ENCODE measurements at regions not wholly inside any gene's neighbourhood (a gene's known extent, or its start where the extent isn't known, plus 50 kb on each side); places are given as distances from the start of the nearest gene placed in this dataset.

GRCh38 chr16:80347900-80348299 is 192.9 kb upstream of the DYNLRB2 start:
- no peaks in the 10 kb centered on the region for H3K4me1 ChIP-seq (ENCODE audit: control insufficient read depth in 2 of 2, insufficient read depth in 2 of 2, low read length in 2 of 2)
- CTCF ChIA-PET, result no interaction called here
- H3K9ac ChIP-seq (ENCODE audit: low read length), result no peak overlapping the region
- H4K20me1 ChIP-seq (ENCODE audit: control insufficient read depth, insufficient read depth, low read length, poor library complexity, severe bottlenecking), result no peaks in the 10 kb centered on the region
- H3K4me3 ChIP-seq (ENCODE audit: control extremely low read depth in 1 of 5, extremely low read depth in 1 of 5, insufficient read depth in 1 of 5, low read depth in 2 of 5, low read length in 4 of 5), result no peak overlapping the region
- Mint-ChIP-seq H3K4me1 (peaks cover 7% of the 10 kb centered on the region), H3K9me3 (ENCODE audit: insufficient read depth) (peaks cover 6% of the 10 kb centered on the region), H3K4me3 (no peak overlapping the region), H3K27me3 (peaks cover 21% of the 10 kb centered on the region), H3K27ac (no peak overlapping the region)
- H3K4me2 ChIP-seq (replicated peaks; ENCODE audit: low read depth, low read length, poor library complexity, severe bottlenecking), result no peak overlapping the region
- no peak overlapping the region for H3K27ac ChIP-seq (ENCODE audit: low read length in 2 of 2)
- ATAC-seq (ENCODE audit: low read depth) (no peak), DNase-seq (no peak)
- no peaks in the 10 kb centered on the region for H3K79me2 ChIP-seq (ENCODE audit: control insufficient read depth, insufficient read depth, low read length)
- intact Hi-C loops (cut with micrococcal nuclease), result no loop called here
- POLR2A ChIA-PET, result no interaction called here
- TF ChIP-seq EZH2 (IDR thresholded peaks at IDR 0.05; ENCODE audit: borderline replicate concordance, insufficient read depth, low read depth, low read length, poor library complexity, severe bottlenecking) (no peak), CTCF (IDR thresholded peaks at IDR 0.05) (no peak)
- H3K27me3 ChIP-seq (replicated peaks in 1 of 4; ENCODE audit: control extremely low read depth in 1 of 4, control insufficient read depth in 3 of 4, insufficient read depth in 4 of 4, low read length in 3 of 4), result peaks cover 0 to 6% (median 2%) of the 10 kb centered on the region in 4 experiments
- WGBS (ENCODE audit: insufficient coverage), result 70% methylated on average over 3 of the region's 3 CpGs
- no peaks in the 10 kb centered on the region for H3K36me3 ChIP-seq (replicated peaks in 1 of 2; ENCODE audit: control extremely low read depth in 1 of 2, control insufficient read depth in 1 of 2, extremely low read depth in 1 of 2, insufficient read depth in 2 of 2, low read length in 1 of 2)
- peaks cover 0 to 4% (median 0%) of the 10 kb centered on the region in 3 donors for H3K9me3 ChIP-seq (ENCODE audit: control extremely low read depth in 1 of 3, control insufficient read depth in 2 of 3, insufficient read depth in 1 of 3, low read length in 2 of 3)
- no peak overlapping the region for H2AFZ ChIP-seq (ENCODE audit: insufficient read depth, low read depth, low read length, poor library complexity, severe bottlenecking)

DNA sequence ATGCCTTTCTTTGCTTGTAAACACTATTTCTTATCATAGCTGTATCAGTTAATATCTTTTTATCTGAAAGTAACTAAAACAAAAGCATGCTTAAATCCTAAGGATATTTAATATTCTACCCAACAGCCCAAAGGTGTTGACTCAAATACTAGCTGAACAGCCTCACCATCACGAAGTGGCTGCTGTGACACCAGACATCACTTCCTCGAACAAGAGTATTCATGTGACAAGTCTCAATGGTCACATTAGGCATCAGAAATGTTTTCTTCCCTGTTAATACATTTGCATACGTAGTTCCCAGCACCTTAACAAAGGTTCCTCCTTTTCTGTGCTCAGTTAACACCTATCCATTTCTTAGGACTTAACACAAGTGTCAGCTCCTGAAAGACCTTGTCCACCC is 193.8 kb upstream of the DYNLRB2 start:
- intact Hi-C loops (cut with micrococcal nuclease), result no loop called here
- CTCF ChIA-PET, result no interaction called here
- H3K9me3 ChIP-seq (ENCODE audit: control extremely low read depth in 1 of 3, control insufficient read depth in 2 of 3, insufficient read depth in 1 of 3, low read length in 2 of 3), result peaks cover 0 to 4% (median 0%) of the 10 kb centered on the region in 3 donors

More for the DNA sequence above, 193.8 kb upstream of the DYNLRB2 start:
- no peaks in the 10 kb centered on the region for H3K4me1 ChIP-seq (ENCODE audit: control insufficient read depth in 2 of 2, insufficient read depth in 2 of 2, low read length in 2 of 2)
- Mint-ChIP-seq H3K27ac (no peak overlapping the region), H3K4me1 (peaks cover 7% of the 10 kb centered on the region), H3K27me3 (peaks cover 23% of the 10 kb centered on the region), H3K4me3 (no peak overlapping the region), H3K9me3 (ENCODE audit: insufficient read depth) (peaks cover 3% of the 10 kb centered on the region)
- H3K4me2 ChIP-seq (replicated peaks; ENCODE audit: low read depth, low read length, poor library complexity, severe bottlenecking), result no peak overlapping the region
- DNase-seq, result no peak
- H4K20me1 ChIP-seq (ENCODE audit: control insufficient read depth, insufficient read depth, low read length, poor library complexity, severe bottlenecking), result no peaks in the 10 kb centered on the region
- no peak overlapping the region for H2AFZ ChIP-seq (ENCODE audit: insufficient read depth, low read depth, low read length, poor library complexity, severe bottlenecking)
- no peaks in the 10 kb centered on the region for H3K36me3 ChIP-seq (replicated peaks in 1 of 2; ENCODE audit: control extremely low read depth in 1 of 2, control insufficient read depth in 1 of 2, extremely low read depth in 1 of 2, insufficient read depth in 2 of 2, low read length in 1 of 2)
- H3K4me3 ChIP-seq (ENCODE audit: control extremely low read depth in 1 of 5, extremely low read depth in 1 of 5, insufficient read depth in 1 of 5, low read depth in 2 of 5, low read length in 4 of 5), result no peak overlapping the region
- H3K79me2 ChIP-seq (ENCODE audit: control insufficient read depth, insufficient read depth, low read length), result no peaks in the 10 kb centered on the region
- peaks cover 0 to 7% (median 3%) of the 10 kb centered on the region in 4 experiments for H3K27me3 ChIP-seq (replicated peaks in 1 of 4; ENCODE audit: control extremely low read depth in 1 of 4, control insufficient read depth in 3 of 4, insufficient read depth in 4 of 4, low read length in 3 of 4)
- no peak for ATAC-seq (ENCODE audit: low read depth)
- POLR2A ChIA-PET, result no interaction called here
- WGBS (ENCODE audit: insufficient coverage), result 76% methylated on average over 3 of the region's 3 CpGs
- no peak overlapping the region for H3K27ac ChIP-seq (ENCODE audit: low read length in 2 of 2)
- H3K9ac ChIP-seq (ENCODE audit: low read length), result no peak overlapping the region
- TF ChIP-seq CTCF (IDR thresholded peaks at IDR 0.05) (no peak), EZH2 (IDR thresholded peaks at IDR 0.05; ENCODE audit: borderline replicate concordance, insufficient read depth, low read depth, low read length, poor library complexity, severe bottlenecking) (no peak)
